ENCODE measurements at regions not wholly inside any gene's neighbourhood (a gene's known extent, or its start where the extent isn't known, plus 50 kb on each side); places are given as distances from the start of the nearest gene placed in this dataset.

GRCh38 chr18:2444201-2444875 is 127.0 kb downstream of the METTL4 start:
- H3K27me3 ChIP-seq (ENCODE audit: control insufficient read depth, insufficient read depth, low read length), result no peaks in the 10 kb centered on the region
- DNase-seq (ENCODE audit: low read depth), result no peak
- no peaks in the 10 kb centered on the region for H3K36me3 ChIP-seq (ENCODE audit: control insufficient read depth, insufficient read depth, low read length)
- ChIA-PET POLR2A (no interaction called here), CTCF (no interaction called here)
- H3K4me3 ChIP-seq (ENCODE audit: low read depth, low read length), result no peak overlapping the region
- no peak for TF ChIP-seq CTCF (IDR thresholded peaks at IDR 0.05; ENCODE audit: insufficient read depth, low read depth, low read length)

GRCh38 chr18:2448565-2449151 is 122.6 kb downstream of the METTL4 start:
- POLR2A ChIA-PET, result interaction anchor here (0.6 kb wide), 1 partner anchor 75 kb away, joined by 21 read pairs; no protein-coding TSS in a partner anchor

GRCh38 chr18:2451556-2451955 is 119.7 kb downstream of the METTL4 start:
- Histone ChIP-seq H3K4me3 (ENCODE audit: low read depth, low read length) (no peak overlapping the region), H3K27me3 (ENCODE audit: control insufficient read depth, insufficient read depth, low read length) (no peaks in the 10 kb centered on the region), H3K36me3 (ENCODE audit: control insufficient read depth, insufficient read depth, low read length) (no peaks in the 10 kb centered on the region)
- TF ChIP-seq CTCF (IDR thresholded peaks at IDR 0.05; ENCODE audit: insufficient read depth, low read depth, low read length), result no peak
- POLR2A ChIA-PET, result no interaction called here
- DNase-seq (ENCODE audit: low read depth), result no peak
- CTCF ChIA-PET, result interaction anchor here (1.2 kb wide), 1 partner anchor 9 kb away, joined by 3 read pairs; no protein-coding TSS in a partner anchor

More at GRCh38 chr18:2448565-2449151, 122.6 kb downstream of the METTL4 start:
- CTCF ChIA-PET, result interaction anchor here (1.6 kb wide), 1 partner anchor 11 kb away, joined by 4 read pairs; no protein-coding TSS in a partner anchor
- H3K36me3 ChIP-seq (ENCODE audit: control insufficient read depth, insufficient read depth, low read length), result no peaks in the 10 kb centered on the region
- H3K4me3 ChIP-seq (ENCODE audit: low read depth, low read length), result no peak overlapping the region
- peak; percentile 32 for DNase-seq (ENCODE audit: low read depth)
- TF ChIP-seq CTCF (IDR thresholded peaks at IDR 0.05; ENCODE audit: insufficient read depth, low read depth, low read length), result no peak
- H3K27me3 ChIP-seq (ENCODE audit: control insufficient read depth, insufficient read depth, low read length), result no peaks in the 10 kb centered on the region

GRCh38 chr18:2459886-2460285 is 111.4 kb downstream of the METTL4 start:
- POLR2A ChIA-PET, result no interaction called here
- no peaks in the 10 kb centered on the region for H3K36me3 ChIP-seq (ENCODE audit: control insufficient read depth, insufficient read depth, low read length)
- TF ChIP-seq CTCF (IDR thresholded peaks at IDR 0.05; ENCODE audit: insufficient read depth, low read depth, low read length), result no peak
- no peaks in the 10 kb centered on the region for H3K27me3 ChIP-seq (ENCODE audit: control insufficient read depth, insufficient read depth, low read length)
- H3K4me3 ChIP-seq (ENCODE audit: low read depth, low read length), result no peak overlapping the region
- CTCF ChIA-PET, result interaction anchor here (1.6 kb wide), 1 partner anchor 10 kb away, joined by 4 read pairs; no protein-coding TSS in a partner anchor
- no peak for DNase-seq (ENCODE audit: low read depth)

GRCh38 chr18:2466978-2467377 is 104.3 kb downstream of the METTL4 start:
- no peaks in the 10 kb centered on the region for H3K27me3 ChIP-seq (ENCODE audit: control insufficient read depth, insufficient read depth, low read length)
- POLR2A ChIA-PET, result no interaction called here
- CTCF ChIA-PET, result no interaction called here
- no peak for TF ChIP-seq CTCF (IDR thresholded peaks at IDR 0.05; ENCODE audit: insufficient read depth, low read depth, low read length)
- no peak for DNase-seq (ENCODE audit: low read depth)
- H3K4me3 ChIP-seq (ENCODE audit: low read depth, low read length), result no peak overlapping the region
- H3K36me3 ChIP-seq (ENCODE audit: control insufficient read depth, insufficient read depth, low read length), result no peaks in the 10 kb centered on the region

Data from BJ (cell line).